ENCODE measurements at regions not wholly inside any gene's neighbourhood (a gene's known extent, or its start where the extent isn't known, plus 50 kb on each side); places are given as distances from the start of the nearest gene placed in this dataset.

GRCh38 chr11:11020219-11020726 is 162.4 kb upstream of the ZBED5 start:
- Histone ChIP-seq H3K36me3 (ENCODE audit: control insufficient read depth in 1 of 2, insufficient read depth in 2 of 2, low read length in 2 of 2) (no peaks in the 10 kb centered on the region), H3K27me3 (ENCODE audit: insufficient read depth, low read length) (no peaks in the 10 kb centered on the region), H3K9ac (ENCODE audit: low read length) (no peak overlapping the region), H3K4me3 (replicated peaks in 1 of 2; ENCODE audit: low read depth in 1 of 2, low read length in 2 of 2) (no peak overlapping the region), H3K9me3 (ENCODE audit: control insufficient read depth in 1 of 2, insufficient read depth in 1 of 2, low read depth in 1 of 2, low read length in 2 of 2) (no peaks in the 10 kb centered on the region), H4K20me1 (ENCODE audit: insufficient read depth) (no peaks in the 10 kb centered on the region), H3K9me2 (ENCODE audit: insufficient read depth) (no peaks in the 10 kb centered on the region), H2AFZ (ENCODE audit: low read depth, low read length, poor library complexity, severe bottlenecking) (no peak overlapping the region), H3K27ac (ENCODE audit: low read depth, low read length) (no peak overlapping the region), H3K4me1 (ENCODE audit: control insufficient read depth in 1 of 2, insufficient read depth in 2 of 2, low read length in 2 of 2) (no peaks in the 10 kb centered on the region), H3K79me2 (ENCODE audit: insufficient read depth, low read length) (no peaks in the 10 kb centered on the region), H3K4me2 (ENCODE audit: low read length) (no peak overlapping the region)
- DNase-seq (ENCODE audit: low read depth, low spot score) (no peak), ATAC-seq (no peak)
- no peak for TF ChIP-seq CEBPB (IDR thresholded peaks at IDR 0.05; ENCODE audit: low read depth)
- TF ChIP-seq EZH2phosphoT487 (IDR thresholded peaks at IDR 0.05; ENCODE audit: borderline replicate concordance): no peak
- TF ChIP-seq POLR2A (IDR thresholded peaks at IDR 0.05; ENCODE audit: borderline replicate concordance, extremely low read depth, insufficient read depth, insufficient read length): no peak
- TF ChIP-seq, protein P1, sequence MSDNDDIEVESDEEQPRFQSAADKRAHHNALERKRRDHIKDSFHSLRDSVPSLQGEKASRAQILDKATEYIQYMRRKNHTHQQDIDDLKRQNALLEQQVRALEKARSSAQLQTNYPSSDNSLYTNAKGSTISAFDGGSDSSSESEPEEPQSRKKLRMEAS (IDR thresholded peaks at IDR 0.05): no peak
- no peak for TF ChIP-seq ATF3 (IDR thresholded peaks at IDR 0.05)
- no peak for TF ChIP-seq POLR2AphosphoS5 (IDR thresholded peaks at IDR 0.05; ENCODE audit: low read depth, low read length)
- no peak for TF ChIP-seq ZFX (IDR thresholded peaks at IDR 0.05)
- TF ChIP-seq RAD21 (IDR thresholded peaks at IDR 0.05; ENCODE audit: low read depth): no peak
- TF ChIP-seq, protein P2, sequence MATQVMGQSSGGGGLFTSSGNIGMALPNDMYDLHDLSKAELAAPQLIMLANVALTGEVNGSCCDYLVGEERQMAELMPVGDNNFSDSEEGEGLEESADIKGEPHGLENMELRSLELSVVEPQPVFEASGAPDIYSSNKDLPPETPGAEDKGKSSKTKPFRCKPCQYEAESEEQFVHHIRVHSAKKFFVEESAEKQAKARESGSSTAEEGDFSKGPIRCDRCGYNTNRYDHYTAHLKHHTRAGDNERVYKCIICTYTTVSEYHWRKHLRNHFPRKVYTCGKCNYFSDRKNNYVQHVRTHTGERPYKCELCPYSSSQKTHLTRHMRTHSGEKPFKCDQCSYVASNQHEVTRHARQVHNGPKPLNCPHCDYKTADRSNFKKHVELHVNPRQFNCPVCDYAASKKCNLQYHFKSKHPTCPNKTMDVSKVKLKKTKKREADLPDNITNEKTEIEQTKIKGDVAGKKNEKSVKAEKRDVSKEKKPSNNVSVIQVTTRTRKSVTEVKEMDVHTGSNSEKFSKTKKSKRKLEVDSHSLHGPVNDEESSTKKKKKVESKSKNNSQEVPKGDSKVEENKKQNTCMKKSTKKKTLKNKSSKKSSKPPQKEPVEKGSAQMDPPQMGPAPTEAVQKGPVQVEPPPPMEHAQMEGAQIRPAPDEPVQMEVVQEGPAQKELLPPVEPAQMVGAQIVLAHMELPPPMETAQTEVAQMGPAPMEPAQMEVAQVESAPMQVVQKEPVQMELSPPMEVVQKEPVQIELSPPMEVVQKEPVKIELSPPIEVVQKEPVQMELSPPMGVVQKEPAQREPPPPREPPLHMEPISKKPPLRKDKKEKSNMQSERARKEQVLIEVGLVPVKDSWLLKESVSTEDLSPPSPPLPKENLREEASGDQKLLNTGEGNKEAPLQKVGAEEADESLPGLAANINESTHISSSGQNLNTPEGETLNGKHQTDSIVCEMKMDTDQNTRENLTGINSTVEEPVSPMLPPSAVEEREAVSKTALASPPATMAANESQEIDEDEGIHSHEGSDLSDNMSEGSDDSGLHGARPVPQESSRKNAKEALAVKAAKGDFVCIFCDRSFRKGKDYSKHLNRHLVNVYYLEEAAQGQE (IDR thresholded peaks at IDR 0.05; ENCODE audit: low read depth): no peak
- CTCF ChIA-PET: interaction anchor here (1.0 to 3.2 kb wide), 5 partner anchors 17 to 230 kb away, joined by 3 to 42 read pairs (median 6); no protein-coding TSS in a partner anchor
- BruUV-seq (replicated peaks): no TSS peak
- POLR2A ChIA-PET: interaction anchor here (1.0 to 1.4 kb wide), 2 partner anchors 87 to 212 kb away, joined by 4 to 5 read pairs; partner anchors contain the start of gene EIF4G2
- RAD21 ChIA-PET (ENCODE audit: low non-redundant PET in 1 of 2, low total read pairs in 2 of 2, uncharacterized antibody in 2 of 2, unreplicated experiment in 2 of 2): interaction anchor here in 1 of 2 experiments (2.2 to 2.5 kb wide), 2 partner anchors 86 to 228 kb away, joined by 7 to 13 read pairs; no protein-coding TSS in a partner anchor
- intact Hi-C loops (cut with micrococcal nuclease): loop anchor here (5.0 kb wide), 1 partner anchor 248 kb away; no protein-coding TSS in a partner anchor

All from HCT116 (cell line).